ENCODE measurements at regions not wholly inside any gene's neighbourhood (a gene's known extent, or its start where the extent isn't known, plus 50 kb on each side); places are given as distances from the start of the nearest gene placed in this dataset.
A peak's percentile ranks its signal among the peaks of the same experiment; 100 is the strongest.

DNA sequence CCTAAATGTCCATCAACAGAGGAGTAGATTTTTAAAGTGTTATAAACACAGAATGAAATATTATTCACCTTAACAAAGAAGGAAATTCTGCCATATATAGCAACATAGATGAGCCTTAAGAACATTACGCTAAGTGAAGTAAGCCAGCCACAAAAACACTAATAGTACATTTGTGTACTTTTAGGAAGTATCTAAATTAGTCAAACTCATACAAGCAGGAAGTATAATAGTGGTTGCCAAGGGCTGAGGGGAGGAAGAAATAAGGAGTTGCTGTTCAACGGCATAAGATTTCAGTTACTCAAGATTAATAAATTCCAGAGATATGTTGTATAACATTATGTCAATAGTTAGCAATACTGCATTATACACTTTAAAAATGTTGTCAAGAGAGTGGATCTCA lies 181.7 kb upstream of the ZC3H12C start:
- TF ChIP-seq EZH2 (IDR thresholded peaks at IDR 0.05; ENCODE audit: low read length) (no peak), CTCF (optimal IDR thresholded peaks at IDR 0.05 in 1 of 3, IDR thresholded peaks at IDR 0.05 in 1 of 3, conservative IDR thresholded peaks at IDR 0.05 in 1 of 3; ENCODE audit: extremely low read depth in 1 of 3, insufficient read depth in 2 of 3, low read length in 3 of 3) (no peak)

DNA sequence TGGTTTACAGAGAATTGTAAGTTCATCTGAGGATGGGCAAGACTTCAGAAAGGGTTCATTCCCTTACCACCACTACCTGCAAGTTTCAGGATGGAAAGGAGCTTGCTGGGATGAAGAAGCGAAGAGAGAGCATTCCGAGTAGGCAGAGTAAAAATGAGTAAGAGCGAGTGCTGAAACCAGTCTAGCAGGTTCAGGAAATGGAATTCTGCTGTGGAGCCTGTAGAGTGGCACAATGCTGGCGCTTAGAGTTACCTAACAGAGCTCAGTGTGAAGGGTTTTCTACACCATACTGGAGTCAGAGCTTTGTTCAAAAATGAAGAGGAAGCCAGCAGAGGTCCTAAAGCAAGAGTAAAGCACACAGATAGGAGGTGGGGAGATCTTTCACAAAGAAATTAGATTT lies 179.2 kb upstream of the ZC3H12C start:
- Histone ChIP-seq H3K9ac (ENCODE audit: control insufficient read depth, extremely low read depth, insufficient read depth, low read length) (no peak overlapping the region), H3K27ac (ENCODE audit: control insufficient read depth, insufficient read depth, low read length) (no peak overlapping the region), H3K4me1 (ENCODE audit: control insufficient read depth, extremely low read depth, insufficient read depth, low read length) (peaks cover 21% of the 10 kb centered on the region), H3K79me2 (ENCODE audit: control insufficient read depth, insufficient read depth, low read length) (no peaks in the 10 kb centered on the region), H3K4me2 (ENCODE audit: control insufficient read depth, extremely low read depth, insufficient read depth, low read depth, low read length) (peak overlapping the region; percentile 41), H3K27me3 (ENCODE audit: control insufficient read depth, extremely low read depth, insufficient read depth, low read length) (no peaks in the 10 kb centered on the region), H2AFZ (ENCODE audit: control insufficient read depth, low read length) (no peak overlapping the region), H3K36me3 (ENCODE audit: control insufficient read depth in 2 of 2, extremely low read depth in 1 of 2, insufficient read depth in 2 of 2, low read length in 2 of 2) (no peaks in the 10 kb centered on the region), H3K4me3 (ENCODE audit: control insufficient read depth in 2 of 3, extremely low read depth in 1 of 3, insufficient read depth in 2 of 3, low read depth in 1 of 3, low read length in 3 of 3) (no peak overlapping the region), H3K9me1 (ENCODE audit: control insufficient read depth, extremely low read depth, insufficient read depth, low read length) (peaks cover 3% of the 10 kb centered on the region), H4K20me1 (ENCODE audit: control insufficient read depth, extremely low read depth, insufficient read depth, low read length) (no peaks in the 10 kb centered on the region), H3K9me3 (ENCODE audit: control insufficient read depth, low read depth, low read length) (no peaks in the 10 kb centered on the region)
- peak; percentile 93 for FAIRE-seq
- no peak for TF ChIP-seq EZH2 (IDR thresholded peaks at IDR 0.05; ENCODE audit: low read length)
- TF ChIP-seq CTCF (optimal IDR thresholded peaks at IDR 0.05 in 1 of 3, IDR thresholded peaks at IDR 0.05 in 1 of 3, conservative IDR thresholded peaks at IDR 0.05 in 1 of 3; ENCODE audit: extremely low read depth in 1 of 3, insufficient read depth in 2 of 3, low read length in 3 of 3), result no peak
- dilution Hi-C loops (cut with MboI; ENCODE audit: extremely low pct_ligation_motif_present, low sequenced_read_pairs), result no loop called here
- DNase-seq (ENCODE audit: low read depth, low spot score), result peak; percentile 42

More for the DNA sequence above, 181.7 kb upstream of the ZC3H12C start:
- Histone ChIP-seq H3K9me1 (ENCODE audit: control insufficient read depth, extremely low read depth, insufficient read depth, low read length) (peaks cover 3% of the 10 kb centered on the region), H3K36me3 (ENCODE audit: control insufficient read depth in 2 of 2, extremely low read depth in 1 of 2, insufficient read depth in 2 of 2, low read length in 2 of 2) (no peaks in the 10 kb centered on the region), H3K4me3 (ENCODE audit: control insufficient read depth in 2 of 3, extremely low read depth in 1 of 3, insufficient read depth in 2 of 3, low read depth in 1 of 3, low read length in 3 of 3) (no peak overlapping the region), H3K9me3 (ENCODE audit: control insufficient read depth, low read depth, low read length) (no peaks in the 10 kb centered on the region), H3K27ac (ENCODE audit: control insufficient read depth, insufficient read depth, low read length) (no peak overlapping the region), H2AFZ (ENCODE audit: control insufficient read depth, low read length) (no peak overlapping the region), H3K9ac (ENCODE audit: control insufficient read depth, extremely low read depth, insufficient read depth, low read length) (no peak overlapping the region), H4K20me1 (ENCODE audit: control insufficient read depth, extremely low read depth, insufficient read depth, low read length) (no peaks in the 10 kb centered on the region), H3K27me3 (ENCODE audit: control insufficient read depth, extremely low read depth, insufficient read depth, low read length) (no peaks in the 10 kb centered on the region), H3K4me2 (ENCODE audit: control insufficient read depth, extremely low read depth, insufficient read depth, low read depth, low read length) (no peak overlapping the region), H3K79me2 (ENCODE audit: control insufficient read depth, insufficient read depth, low read length) (no peaks in the 10 kb centered on the region), H3K4me1 (ENCODE audit: control insufficient read depth, extremely low read depth, insufficient read depth, low read length) (peaks cover 21% of the 10 kb centered on the region)
- dilution Hi-C loops (cut with MboI; ENCODE audit: extremely low pct_ligation_motif_present, low sequenced_read_pairs), result no loop called here
- DNase-seq (ENCODE audit: low read depth, low spot score) (no peak), FAIRE-seq (no peak)
